T47D (cell line): ENCODE measurements at regions not wholly inside any gene's neighbourhood (a gene's known extent, or its start where the extent isn't known, plus 50 kb on each side); places are given as distances from the start of the nearest gene placed in this dataset.
A peak's percentile ranks its signal among the peaks of the same experiment; 100 is the strongest.

Experiments
- DNase-seq, 2 experiments: peaks; one replicate each; pipeline versions ENCODE4 v3.0.0 to v3.0.0-alpha.2; 2011 to 2012; ENCODE audit warnings: low read depth in 1 of 2, low spot score in 1 of 2
- JUND ChIP-seq: IDR thresholded peaks from 2 replicates; pipeline ENCODE4 v1.6.1; 2012; ENCODE audit warnings: low read depth
- in situ Hi-C: cut with HindIII; loops from 2 replicates; pipeline ENCODE4 v1.10.0; 2016; ENCODE audit warnings: low sequenced_read_pairs, low pct_unique_long_range_greater_than_20kb

- in situ Hi-C loops, result no loop called here
- no peak for TF ChIP-seq JUND
- no peak for DNase-seq
These were observed 273.1 kb upstream of the NEBL start for GRCh38 chr10:21170216-21170615.

DNA sequence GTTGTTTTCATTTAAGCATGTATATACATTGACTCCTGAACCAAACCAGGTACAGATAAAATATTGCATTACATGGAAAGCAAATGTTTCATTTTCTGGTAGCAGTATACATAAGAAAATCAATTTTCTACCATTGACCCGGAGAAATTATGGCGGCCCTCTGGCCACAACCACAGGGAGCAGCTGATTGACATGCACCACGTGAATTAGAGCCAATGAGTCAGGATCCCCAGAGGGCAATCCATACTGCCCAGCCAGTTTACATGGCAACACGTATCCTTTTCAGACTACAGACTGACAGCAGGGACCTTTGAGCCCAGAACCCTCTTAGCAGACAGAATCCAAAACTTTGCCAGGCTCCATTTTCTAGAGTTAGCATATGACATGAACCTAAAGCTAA is 272.2 kb upstream of the NEBL start:
- TF ChIP-seq JUND, result no peak
- in situ Hi-C loops, result no loop called here
- DNase-seq, result no peak

DNA sequence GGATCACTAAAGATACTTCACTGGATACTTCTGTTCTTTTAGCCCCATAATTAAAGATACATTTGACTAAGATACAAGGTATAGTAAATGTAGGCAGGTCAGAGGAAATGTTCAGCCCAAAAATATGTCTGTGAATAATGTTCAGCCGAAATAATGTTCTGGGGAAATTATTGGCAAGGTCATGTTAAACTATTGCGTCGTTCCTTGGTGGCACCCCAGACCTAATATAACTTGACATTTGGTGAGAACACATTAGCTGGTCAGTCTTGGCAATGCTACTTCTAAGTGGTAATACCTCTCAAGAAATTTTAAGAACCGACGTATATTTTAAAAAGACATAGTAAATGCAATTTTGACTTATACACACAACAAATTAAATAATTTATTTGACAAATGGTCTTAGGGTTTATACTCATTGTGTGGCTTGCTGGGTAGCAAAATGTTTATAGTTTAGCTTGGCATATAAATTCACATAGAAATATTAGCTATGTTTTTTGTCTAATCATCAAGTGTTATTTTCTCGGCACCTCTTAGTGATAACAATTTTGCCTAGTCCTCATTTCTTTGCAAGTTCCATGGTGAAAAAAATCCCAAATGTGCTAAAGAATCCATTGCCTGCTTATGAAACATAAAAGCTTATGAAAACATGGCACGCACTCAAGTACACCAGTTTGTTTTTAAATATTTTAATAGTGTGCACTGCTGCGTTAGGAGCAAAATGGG is 270.3 kb upstream of the NEBL start:
- in situ Hi-C loops, result no loop called here
- no peak for TF ChIP-seq JUND
- DNase-seq, result no peak

DNA sequence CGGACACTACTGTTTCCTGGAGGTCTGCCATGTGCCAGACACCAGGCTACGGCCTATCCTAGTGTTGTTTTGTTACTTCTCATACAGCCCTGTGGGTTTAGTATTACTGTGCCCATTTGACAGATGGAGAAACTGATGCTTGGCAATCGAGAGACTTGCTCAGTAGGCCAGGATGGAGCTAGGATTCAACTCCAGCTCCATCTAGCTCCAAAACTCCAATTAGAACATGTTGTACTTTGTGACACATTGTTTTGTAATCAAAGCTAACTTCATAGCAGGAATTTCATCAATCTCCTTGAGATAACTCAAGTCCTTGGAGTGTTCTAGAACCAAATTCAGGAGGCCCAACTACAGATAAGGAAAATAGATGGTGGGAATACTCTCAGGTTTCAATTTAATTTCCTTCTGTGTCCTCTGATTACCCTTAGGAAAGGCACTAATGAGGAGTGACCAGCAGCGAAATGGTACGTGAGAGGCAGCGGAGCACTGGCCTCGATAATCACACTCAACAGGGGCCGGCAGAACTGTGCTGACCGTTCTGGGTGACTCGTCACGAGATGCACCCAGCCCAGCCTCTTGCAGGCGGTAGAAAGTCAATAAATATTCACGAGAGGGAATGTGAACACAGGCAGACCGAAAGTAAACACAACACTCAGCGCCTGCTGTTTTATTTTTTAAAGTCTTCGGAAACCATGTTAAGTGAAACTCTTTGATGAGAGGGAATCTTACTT is 269.6 kb upstream of the NEBL start:
- TF ChIP-seq JUND, result no peak
- DNase-seq, result peak in 1 of 2 experiments; percentile 56
- in situ Hi-C loops, result no loop called here

DNA sequence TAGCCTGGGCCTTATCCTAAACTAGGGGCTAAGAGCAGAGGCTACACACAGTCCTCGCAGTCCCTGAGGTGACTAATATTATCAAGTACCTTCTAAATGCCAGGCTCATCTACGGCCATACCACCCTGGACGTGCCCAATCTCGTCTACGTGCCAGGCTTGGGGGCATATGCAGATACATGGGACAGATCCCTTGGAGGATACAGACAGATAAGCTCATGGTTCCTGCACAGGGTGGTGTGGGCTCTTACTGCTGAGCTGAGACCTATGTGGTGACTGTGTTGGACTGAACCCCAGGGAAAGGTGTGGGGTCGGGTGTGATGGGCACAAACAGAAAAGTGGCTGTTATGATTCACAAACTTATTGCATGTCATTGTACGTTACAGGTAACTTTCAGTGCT is 268.4 kb upstream of the NEBL start:
- TF ChIP-seq JUND, result no peak
- DNase-seq, result no peak
- in situ Hi-C loops, result no loop called here

- no peak for DNase-seq
- in situ Hi-C loops, result no loop called here
- TF ChIP-seq JUND, result no peak
These were observed 267.6 kb upstream of the NEBL start for GRCh38 chr10:21164687-21165086.

DNA sequence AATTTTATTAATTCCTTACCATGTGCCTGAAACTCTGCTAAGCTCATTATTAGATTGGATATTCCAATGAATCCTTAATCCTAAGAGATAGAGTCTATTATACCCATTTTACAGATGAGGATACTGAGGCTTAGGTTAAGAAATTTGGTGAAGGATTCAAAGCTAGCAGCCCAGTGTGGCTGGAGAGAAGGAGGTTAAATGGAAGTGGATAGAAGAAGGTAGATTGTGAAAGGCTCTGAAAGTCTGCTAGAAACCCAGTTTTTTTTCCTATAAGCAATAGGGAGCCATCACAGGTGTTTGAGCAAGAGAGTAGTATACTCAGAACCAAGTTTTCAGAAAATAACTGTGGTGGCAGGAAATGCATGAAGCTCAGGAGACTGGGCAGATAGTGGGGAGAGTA is 265.8 kb upstream of the NEBL start:
- DNase-seq, result no peak
- TF ChIP-seq JUND, result no peak
- in situ Hi-C loops, result no loop called here

DNA sequence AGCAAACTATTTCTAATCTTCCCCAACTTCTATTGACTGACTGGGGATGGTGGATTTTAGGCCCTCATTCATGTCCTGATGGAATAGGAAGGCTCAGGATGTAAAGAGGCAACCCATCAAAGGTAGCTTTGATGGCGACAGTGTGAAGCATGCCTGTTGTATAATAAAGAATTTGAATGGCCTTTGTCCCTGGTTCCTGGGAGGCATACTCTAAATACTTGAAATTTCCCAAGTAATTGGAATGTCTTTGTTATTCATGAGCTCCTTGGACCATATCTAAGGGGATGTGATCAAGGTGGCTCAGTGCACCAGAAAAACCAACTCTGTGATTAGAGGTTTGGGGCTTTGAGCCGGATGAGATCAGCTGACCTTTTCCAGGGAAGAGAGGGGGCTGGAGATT is 264.5 kb upstream of the NEBL start:
- in situ Hi-C loops, result no loop called here
- no peak for TF ChIP-seq JUND
- DNase-seq, result no peak

DNA sequence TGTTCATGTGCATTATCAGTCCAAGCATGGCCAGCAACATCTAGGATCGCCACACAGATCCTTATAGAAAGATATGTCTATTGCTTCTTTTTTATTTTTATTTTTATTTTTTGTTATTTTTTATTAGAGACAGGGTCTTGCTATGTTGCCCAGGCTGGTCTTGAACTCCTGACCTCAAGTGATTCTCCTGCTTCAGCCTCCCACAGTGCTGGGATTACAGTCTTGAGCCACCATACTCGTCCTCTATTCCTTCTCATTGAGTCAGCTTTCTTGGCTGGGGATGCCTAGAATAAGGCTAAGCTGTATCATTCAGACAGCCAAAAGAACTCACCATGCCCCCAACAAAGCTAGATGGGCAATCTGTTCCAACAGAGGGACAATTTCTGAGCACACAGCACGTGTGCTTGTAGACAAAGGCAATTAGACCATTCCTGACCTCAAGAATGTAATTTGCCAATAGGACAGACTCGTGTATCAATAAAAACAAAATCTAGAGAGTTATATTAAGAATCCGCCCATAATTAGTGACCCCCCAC is 264.0 kb upstream of the NEBL start:
- no peak for DNase-seq
- in situ Hi-C loops, result no loop called here
- no peak for TF ChIP-seq JUND

- no peak for TF ChIP-seq JUND
- in situ Hi-C loops, result no loop called here
- peak in 1 of 2 experiments; percentile 30 for DNase-seq
These were observed 263.0 kb upstream of the NEBL start for GRCh38 chr10:21160116-21160515.

DNA sequence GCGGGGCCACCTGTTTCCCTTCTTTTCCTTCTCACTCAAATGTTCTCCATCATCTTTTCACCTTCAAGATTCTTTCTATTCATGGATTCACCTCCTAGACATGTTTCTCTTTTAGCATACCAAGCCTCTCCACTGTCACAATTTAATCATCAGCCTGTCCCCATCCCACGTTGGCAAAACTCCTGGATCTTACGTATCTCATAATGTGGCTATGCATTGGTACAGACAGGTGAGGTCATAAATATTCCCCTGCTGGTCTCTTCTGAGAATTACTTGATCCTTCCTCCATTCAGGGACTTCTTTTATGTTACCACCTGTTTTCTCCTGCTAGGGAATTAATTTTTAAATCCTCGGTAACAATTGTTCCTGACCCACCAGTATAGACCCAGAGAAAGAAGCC is 262.6 kb upstream of the NEBL start:
- DNase-seq, result no peak
- TF ChIP-seq JUND, result no peak
- in situ Hi-C loops, result no loop called here

DNA sequence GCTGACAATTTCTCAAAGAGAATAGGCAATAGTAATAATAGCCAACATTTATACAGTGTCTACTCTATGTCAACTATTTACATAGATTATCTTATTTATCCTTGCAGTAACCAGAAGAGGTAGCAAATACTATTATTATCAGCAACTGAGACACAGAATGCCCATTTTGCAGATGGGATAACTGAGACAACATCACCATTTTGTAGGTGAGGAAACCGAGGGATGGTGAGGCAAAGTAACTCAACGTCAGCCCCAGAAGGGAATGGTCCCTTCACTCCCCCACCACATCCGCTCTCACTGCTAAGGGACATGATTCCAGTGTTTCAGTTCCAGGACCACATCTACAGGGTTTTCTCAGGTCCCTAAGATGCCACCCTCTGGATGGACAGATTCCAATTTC is 261.2 kb upstream of the NEBL start:
- no peak for TF ChIP-seq JUND
- in situ Hi-C loops, result no loop called here
- DNase-seq, result no peak

DNA sequence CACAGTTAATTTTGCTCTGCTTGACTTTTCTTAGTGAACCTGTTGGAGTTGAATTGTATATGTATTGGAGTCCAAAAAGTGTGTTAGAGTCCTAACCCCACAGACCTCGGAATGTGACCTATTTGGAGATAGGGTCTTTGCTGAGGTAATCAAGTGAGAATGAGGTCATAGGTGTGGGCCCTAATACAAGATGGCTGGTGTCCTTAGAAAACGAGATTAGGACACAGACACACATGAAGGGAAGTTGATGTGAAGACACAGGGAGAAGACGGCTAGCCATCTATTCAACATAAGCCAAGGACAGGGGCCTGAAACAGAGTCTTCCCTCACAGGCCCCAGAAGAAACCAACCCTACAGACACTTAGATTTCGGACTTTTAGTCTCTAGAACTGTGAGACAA is 260.6 kb upstream of the NEBL start:
- TF ChIP-seq JUND, result no peak
- DNase-seq, result no peak
- in situ Hi-C loops, result no loop called here
